ENCODE measurements at regions not wholly inside any gene's neighbourhood (a gene's known extent, or its start where the extent isn't known, plus 50 kb on each side); places are given as distances from the start of the nearest gene placed in this dataset.

DNA sequence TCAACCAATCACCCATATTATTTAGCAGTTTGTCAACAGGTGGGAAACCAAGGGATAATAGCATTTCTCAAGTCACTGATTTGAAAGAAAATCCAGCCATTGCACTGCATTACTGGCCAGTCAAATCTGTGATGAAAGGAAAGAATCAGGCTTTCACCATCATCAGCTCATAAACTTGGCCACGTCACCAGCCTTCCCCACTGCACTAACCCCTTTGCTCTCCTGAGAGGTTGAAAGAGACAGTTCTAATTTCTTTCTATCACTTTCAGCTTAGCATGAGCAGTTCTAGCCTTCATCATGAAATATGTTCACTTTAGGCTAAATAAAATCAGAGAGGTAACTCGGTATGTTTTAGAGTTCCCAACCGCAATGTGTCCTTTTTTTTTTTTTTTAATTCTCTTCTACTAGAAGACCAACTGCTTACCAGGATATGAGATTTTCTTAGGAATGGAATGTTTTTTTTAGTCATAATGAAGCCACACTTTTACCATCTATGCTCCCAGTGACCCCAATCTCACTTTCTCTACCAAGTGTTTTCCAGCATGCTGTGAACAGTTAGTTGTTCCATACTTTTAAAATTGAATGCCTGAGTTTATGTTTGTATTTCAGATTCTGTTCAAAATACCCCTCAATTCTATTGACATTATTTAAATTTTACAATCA, 55.7 kb upstream of the SLC7A11 start:
- Mint-ChIP-seq H3K9me3 (no peaks in the 10 kb centered on the region), H3K4me1 (no peaks in the 10 kb centered on the region), H3K4me3 (no peak overlapping the region), H3K27me3 (ENCODE audit: low read depth) (no peaks in the 10 kb centered on the region), H3K27ac (ENCODE audit: unreplicated experiment) (no peak overlapping the region), H3K36me3 (ENCODE audit: low read depth) (no peaks in the 10 kb centered on the region)
- no peak for DNase-seq (ENCODE audit: low read depth, low spot score)
- TF ChIP-seq, protein P1, sequence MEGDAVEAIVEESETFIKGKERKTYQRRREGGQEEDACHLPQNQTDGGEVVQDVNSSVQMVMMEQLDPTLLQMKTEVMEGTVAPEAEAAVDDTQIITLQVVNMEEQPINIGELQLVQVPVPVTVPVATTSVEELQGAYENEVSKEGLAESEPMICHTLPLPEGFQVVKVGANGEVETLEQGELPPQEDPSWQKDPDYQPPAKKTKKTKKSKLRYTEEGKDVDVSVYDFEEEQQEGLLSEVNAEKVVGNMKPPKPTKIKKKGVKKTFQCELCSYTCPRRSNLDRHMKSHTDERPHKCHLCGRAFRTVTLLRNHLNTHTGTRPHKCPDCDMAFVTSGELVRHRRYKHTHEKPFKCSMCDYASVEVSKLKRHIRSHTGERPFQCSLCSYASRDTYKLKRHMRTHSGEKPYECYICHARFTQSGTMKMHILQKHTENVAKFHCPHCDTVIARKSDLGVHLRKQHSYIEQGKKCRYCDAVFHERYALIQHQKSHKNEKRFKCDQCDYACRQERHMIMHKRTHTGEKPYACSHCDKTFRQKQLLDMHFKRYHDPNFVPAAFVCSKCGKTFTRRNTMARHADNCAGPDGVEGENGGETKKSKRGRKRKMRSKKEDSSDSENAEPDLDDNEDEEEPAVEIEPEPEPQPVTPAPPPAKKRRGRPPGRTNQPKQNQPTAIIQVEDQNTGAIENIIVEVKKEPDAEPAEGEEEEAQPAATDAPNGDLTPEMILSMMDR (conservative IDR thresholded peaks at IDR 0.05) = no peak

- TF ChIP-seq, protein P1 (conservative IDR thresholded peaks at IDR 0.05) = no peak
- H3K36me3 Mint-ChIP-seq (ENCODE audit: low read depth) = no peaks in the 10 kb centered on the region
- peaks cover 3% of the 10 kb centered on the region for H3K9me3 Mint-ChIP-seq
- H3K4me3 Mint-ChIP-seq = no peak overlapping the region
- H3K27ac Mint-ChIP-seq (ENCODE audit: unreplicated experiment) = no peak overlapping the region
- no peaks in the 10 kb centered on the region for H3K27me3 Mint-ChIP-seq (ENCODE audit: low read depth)
- H3K4me1 Mint-ChIP-seq = no peaks in the 10 kb centered on the region
- no peak for DNase-seq (ENCODE audit: low read depth, low spot score)
These were observed 50.2 kb upstream of the SLC7A11 start for GRCh38 chr4:138292321-138292720.

Measured in neural crest cell (in vitro differentiated cells).